Osteocyte (in vitro differentiated cells): ENCODE measurements at regions not wholly inside any gene's neighbourhood (a gene's known extent, or its start where the extent isn't known, plus 50 kb on each side); places are given as distances from the start of the nearest gene placed in this dataset.

Experiments used
- DNase-seq: peaks from one replicate; pipeline ENCODE4 v3.0.0; 2021; ENCODE audit warnings: mixed read lengths; ENCODE audit not compliant: unreplicated experiment; ENCODE audit errors: extremely low spot score
- H3K27ac Mint-ChIP-seq: one replicate; pipeline ENCODE4 v1.8.0; 2021; ENCODE audit warnings: mild to moderate bottlenecking, mixed read lengths; ENCODE audit not compliant: unreplicated experiment
- H3K27me3 Mint-ChIP-seq: one replicate; pipeline ENCODE4 v1.8.0; 2021; ENCODE audit warnings: mixed read lengths; ENCODE audit not compliant: unreplicated experiment
- H3K36me3 Mint-ChIP-seq: one replicate; pipeline ENCODE4 v1.8.0; 2021; ENCODE audit warnings: mixed read lengths; ENCODE audit not compliant: unreplicated experiment
- H3K4me1 Mint-ChIP-seq: one replicate; pipeline ENCODE4 v1.8.0; 2021; ENCODE audit warnings: mixed read lengths; ENCODE audit not compliant: unreplicated experiment
- H3K4me3 Mint-ChIP-seq: one replicate; pipeline ENCODE4 v1.8.0; 2021; ENCODE audit warnings: mild to moderate bottlenecking, moderate library complexity, mixed read lengths; ENCODE audit not compliant: unreplicated experiment
- H3K9me3 Mint-ChIP-seq: one replicate; pipeline ENCODE4 v1.8.0; 2021; ENCODE audit warnings: mixed read lengths; ENCODE audit not compliant: unreplicated experiment
- CTCF ChIP-seq: fragments of 200-600 bp; sonication (generic); IDR thresholded peaks from 2 replicates; pipeline ENCODE4 v1.5.0; 2021; ENCODE audit warnings: antibody characterized with exemption, mild to moderate bottlenecking, moderate library complexity

DNA sequence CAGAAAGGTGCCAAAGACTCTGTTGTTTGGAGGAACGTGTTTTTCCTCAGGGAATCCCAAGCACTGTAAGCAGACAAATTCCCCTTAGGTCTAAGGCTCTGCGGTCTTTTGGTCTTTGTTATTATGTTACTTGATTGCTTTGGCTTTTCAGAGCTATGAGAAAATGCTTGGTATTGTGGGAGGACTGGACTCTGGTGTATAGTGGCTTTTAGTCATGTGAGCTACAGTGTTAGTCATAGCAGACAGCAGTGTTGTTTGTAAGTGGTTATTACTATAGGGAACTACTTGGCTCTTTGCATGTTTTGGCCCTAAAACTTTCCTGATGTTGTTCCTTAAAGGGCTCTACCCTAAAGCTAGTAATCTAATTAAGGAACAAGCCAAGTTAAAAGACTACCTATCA is 956.2 kb upstream of the LRATD1 start:
- Mint-ChIP-seq H3K9me3 (peaks cover 8% of the 10 kb centered on the region), H3K27ac (no peak overlapping the region), H3K27me3 (no peaks in the 10 kb centered on the region), H3K4me3 (no peak overlapping the region), H3K36me3 (no peaks in the 10 kb centered on the region), H3K4me1 (no peaks in the 10 kb centered on the region)
- no peak for DNase-seq
- no peak for TF ChIP-seq CTCF

GRCh38 chr2:13681936-13682335 is 950.6 kb upstream of the LRATD1 start:
- no peak for DNase-seq
- Mint-ChIP-seq H3K27ac (no peak overlapping the region), H3K4me1 (no peaks in the 10 kb centered on the region), H3K27me3 (no peaks in the 10 kb centered on the region), H3K9me3 (peaks cover 44% of the 10 kb centered on the region), H3K36me3 (no peaks in the 10 kb centered on the region), H3K4me3 (no peak overlapping the region)
- no peak for TF ChIP-seq CTCF

GRCh38 chr2:13682540-13683272 is 949.8 kb upstream of the LRATD1 start:
- no peak for DNase-seq
- no peak overlapping the region for H3K4me3 Mint-ChIP-seq
- no peaks in the 10 kb centered on the region for H3K27me3 Mint-ChIP-seq
- H3K9me3 Mint-ChIP-seq = peaks cover 46% of the 10 kb centered on the region
- no peak for TF ChIP-seq CTCF
- H3K36me3 Mint-ChIP-seq = no peaks in the 10 kb centered on the region
- H3K4me1 Mint-ChIP-seq = no peaks in the 10 kb centered on the region
- no peak overlapping the region for H3K27ac Mint-ChIP-seq

DNA sequence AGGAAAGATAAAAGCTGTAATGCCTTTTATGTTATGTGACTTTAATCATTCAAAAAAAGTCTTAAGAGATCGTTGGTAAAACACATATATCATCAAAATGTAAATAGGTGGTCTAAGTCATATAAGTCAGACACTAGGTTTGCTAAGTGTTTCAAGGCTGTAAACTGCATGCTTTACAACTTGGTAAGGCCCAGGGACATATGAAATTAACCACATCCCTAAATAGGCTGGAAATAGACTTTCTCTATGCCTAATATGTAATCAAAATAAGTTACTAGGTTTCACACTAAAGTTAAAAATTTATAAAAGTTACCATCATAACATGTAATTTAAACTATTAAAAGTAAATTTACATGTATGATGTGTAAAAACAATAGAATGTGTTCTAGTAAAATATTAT is 946.3 kb upstream of the LRATD1 start:
- peaks cover 39% of the 10 kb centered on the region for H3K9me3 Mint-ChIP-seq
- no peak overlapping the region for H3K27ac Mint-ChIP-seq
- no peak for TF ChIP-seq CTCF
- H3K4me1 Mint-ChIP-seq = no peaks in the 10 kb centered on the region
- no peaks in the 10 kb centered on the region for H3K27me3 Mint-ChIP-seq
- H3K4me3 Mint-ChIP-seq = no peak overlapping the region
- DNase-seq = no peak
- no peaks in the 10 kb centered on the region for H3K36me3 Mint-ChIP-seq

GRCh38 chr2:13694673-13695072 is 937.8 kb upstream of the LRATD1 start:
- H3K36me3 Mint-ChIP-seq = no peaks in the 10 kb centered on the region
- peaks cover 5% of the 10 kb centered on the region for H3K27me3 Mint-ChIP-seq
- no peaks in the 10 kb centered on the region for H3K4me1 Mint-ChIP-seq

More at GRCh38 chr2:13694673-13695072, 937.8 kb upstream of the LRATD1 start:
- Mint-ChIP-seq H3K4me3 (no peak overlapping the region), H3K27ac (no peak overlapping the region), H3K9me3 (no peaks in the 10 kb centered on the region)
- no peak for TF ChIP-seq CTCF
- DNase-seq = no peak
